GM12892 (cell line): ENCODE measurements at regions not wholly inside any gene's neighbourhood (a gene's known extent, or its start where the extent isn't known, plus 50 kb on each side); places are given as distances from the start of the nearest gene placed in this dataset.

Experiments used
- POLR2A ChIP-seq: IDR thresholded peaks from 2 replicates; pipeline ENCODE4 v1.6.1; 2011; ENCODE audit warnings: low read depth, low read length, control low read depth
- POLR2AphosphoS5 ChIP-seq: IDR thresholded peaks from 2 replicates; pipeline ENCODE4 v1.6.1; 2011; ENCODE audit warnings: low read depth, low read length, control low read depth
- TAF1 ChIP-seq: IDR thresholded peaks from 2 replicates; pipeline ENCODE4 v1.6.1; 2011; ENCODE audit warnings: low read depth, mild to moderate bottlenecking, control low read depth, low read length, borderline replicate concordance

GRCh38 chr10:124303662-124304418 is 114.9 kb downstream of the OAT start:
- TF ChIP-seq POLR2AphosphoS5 = no peak
- no peak for TF ChIP-seq POLR2A
- TF ChIP-seq TAF1 = no peak
